ENCODE measurements at regions not wholly inside any gene's neighbourhood (a gene's known extent, or its start where the extent isn't known, plus 50 kb on each side); places are given as distances from the start of the nearest gene placed in this dataset.

- TF ChIP-seq SIN3A (IDR thresholded peaks at IDR 0.05; ENCODE audit: borderline replicate concordance, insufficient read depth, low read length): no peak
- TF ChIP-seq POLR2AphosphoS5 (IDR thresholded peaks at IDR 0.05; ENCODE audit: low read depth, low read length): no peak
- TF ChIP-seq REST (IDR thresholded peaks at IDR 0.05; ENCODE audit: insufficient read depth in 1 of 2, low read depth in 2 of 2, low read length in 2 of 2): no peak
- TF ChIP-seq FOXP2 (optimal IDR thresholded peaks at IDR 0.05; ENCODE audit: borderline replicate concordance, extremely low read depth, extremely low read length, insufficient read depth): no peak
- TF ChIP-seq TAF1 (IDR thresholded peaks at IDR 0.05; ENCODE audit: borderline replicate concordance, insufficient read depth, low read length): no peak
These were observed 100.2 kb upstream of the TLE3 start for GRCh38 chr15:70197945-70198361.

- TF ChIP-seq FOXP2 (optimal IDR thresholded peaks at IDR 0.05; ENCODE audit: borderline replicate concordance, extremely low read depth, extremely low read length, insufficient read depth) (no peak), TAF1 (IDR thresholded peaks at IDR 0.05; ENCODE audit: borderline replicate concordance, insufficient read depth, low read length) (no peak), POLR2AphosphoS5 (IDR thresholded peaks at IDR 0.05; ENCODE audit: low read depth, low read length) (no peak), REST (IDR thresholded peaks at IDR 0.05; ENCODE audit: insufficient read depth in 1 of 2, low read depth in 2 of 2, low read length in 2 of 2) (no peak), SIN3A (IDR thresholded peaks at IDR 0.05; ENCODE audit: borderline replicate concordance, insufficient read depth, low read length) (no peak)
These were observed 99.7 kb upstream of the TLE3 start for GRCh38 chr15:70197318-70197944.

- TF ChIP-seq FOXP2 (optimal IDR thresholded peaks at IDR 0.05; ENCODE audit: borderline replicate concordance, extremely low read depth, extremely low read length, insufficient read depth) (peak; percentile 82), TAF1 (IDR thresholded peaks at IDR 0.05; ENCODE audit: borderline replicate concordance, insufficient read depth, low read length) (no peak), SIN3A (IDR thresholded peaks at IDR 0.05; ENCODE audit: borderline replicate concordance, insufficient read depth, low read length) (peak; percentile 60; the same call in 1 of the 2 replicates)
These were observed 98.9 kb upstream of the TLE3 start for GRCh38 chr15:70196372-70197316.

- TF ChIP-seq FOXP2 (optimal IDR thresholded peaks at IDR 0.05; ENCODE audit: borderline replicate concordance, extremely low read depth, extremely low read length, insufficient read depth) (peak; percentile 50), POLR2AphosphoS5 (IDR thresholded peaks at IDR 0.05; ENCODE audit: low read depth, low read length) (no peak)
These were observed 98.0 kb upstream of the TLE3 start for GRCh38 chr15:70195587-70196305.

GRCh38 chr15:70195171-70195570, 97.5 kb upstream of the TLE3 start:
- TF ChIP-seq REST (IDR thresholded peaks at IDR 0.05; ENCODE audit: insufficient read depth in 1 of 2, low read depth in 2 of 2, low read length in 2 of 2): no peak
- TF ChIP-seq FOXP2 (optimal IDR thresholded peaks at IDR 0.05; ENCODE audit: borderline replicate concordance, extremely low read depth, extremely low read length, insufficient read depth): no peak
- no peak for TF ChIP-seq SIN3A (IDR thresholded peaks at IDR 0.05; ENCODE audit: borderline replicate concordance, insufficient read depth, low read length)
- no peak for TF ChIP-seq POLR2AphosphoS5 (IDR thresholded peaks at IDR 0.05; ENCODE audit: low read depth, low read length)
- TF ChIP-seq TAF1 (IDR thresholded peaks at IDR 0.05; ENCODE audit: borderline replicate concordance, insufficient read depth, low read length): no peak
